ES-I3 (cell line): ENCODE measurements at regions not wholly inside any gene's neighbourhood (a gene's known extent, or its start where the extent isn't known, plus 50 kb on each side); places are given as distances from the start of the nearest gene placed in this dataset.

Experiments used
- H3K36me3 ChIP-seq: 2 replicates; pipeline ENCODE4 v1.6.1; 2013; ENCODE audit warnings: mild to moderate bottlenecking, low read length, control low read depth, moderate library complexity; ENCODE audit not compliant: insufficient read depth
- H3K4me1 ChIP-seq: 2 replicates; pipeline ENCODE4 v1.6.1; 2013; ENCODE audit warnings: mild to moderate bottlenecking, control low read depth, low read length; ENCODE audit not compliant: insufficient read depth
- H3K9ac ChIP-seq: 2 replicates; pipeline ENCODE4 v1.6.1; 2013; ENCODE audit warnings: low read depth, mild to moderate bottlenecking, low read length, moderate library complexity
- H3K9me3 ChIP-seq: 2 replicates; pipeline ENCODE4 v1.6.1; 2013; ENCODE audit warnings: mild to moderate bottlenecking, low read length, moderate library complexity; ENCODE audit not compliant: control insufficient read depth, insufficient read depth

DNA sequence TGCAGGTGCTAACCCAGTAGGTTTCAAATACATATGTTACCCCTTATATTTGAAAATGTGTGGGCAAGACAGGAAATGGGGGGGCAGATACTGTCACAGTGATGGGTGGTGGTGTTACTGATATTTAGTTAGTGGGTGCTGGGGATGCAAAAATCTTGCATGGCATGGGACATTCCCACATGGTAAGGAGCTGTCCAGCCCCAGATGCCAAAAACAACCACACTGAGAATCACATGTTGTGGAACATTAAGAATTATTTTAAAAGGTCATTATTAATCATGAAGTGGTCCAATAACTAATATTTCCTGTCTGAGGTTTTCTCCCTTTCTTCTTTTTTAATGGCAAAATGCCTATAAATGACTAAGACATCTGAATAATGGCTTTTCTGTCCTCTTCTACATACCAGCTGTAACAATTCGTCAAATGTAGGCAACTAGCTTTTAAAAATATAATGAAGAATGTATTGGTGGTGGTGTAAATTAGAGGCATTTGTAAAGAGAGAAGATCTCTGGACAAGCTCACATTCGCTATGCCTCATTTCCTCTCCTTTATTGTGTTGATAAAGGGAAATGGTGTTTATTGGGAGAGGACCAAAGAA lies 57.3 kb upstream of the SLC35B3 start:
- no peaks in the 10 kb centered on the region for H3K9me3 ChIP-seq
- H3K36me3 ChIP-seq = no peaks in the 10 kb centered on the region
- H3K9ac ChIP-seq = no peak overlapping the region
- no peaks in the 10 kb centered on the region for H3K4me1 ChIP-seq
